Stimulated activated CD8-positive, alpha-beta memory T cell treated with anti-CD3 and anti-CD28 coated beads, Interleukin-4, amount 100 ng/mL, for 4 hours (primary cell): ENCODE measurements at regions not wholly inside any gene's neighbourhood (a gene's known extent, or its start where the extent isn't known, plus 50 kb on each side); places are given as distances from the start of the nearest gene placed in this dataset.
A peak's percentile ranks its signal among the peaks of the same experiment; 100 is the strongest.

Experiments used
- DNase-seq, 2 donors: peaks; one replicate each; pipeline ENCODE4 v3.0.0-alpha.2; 2020; ENCODE audit warnings: low read depth in 2 of 2, low spot score in 1 of 2

DNA sequence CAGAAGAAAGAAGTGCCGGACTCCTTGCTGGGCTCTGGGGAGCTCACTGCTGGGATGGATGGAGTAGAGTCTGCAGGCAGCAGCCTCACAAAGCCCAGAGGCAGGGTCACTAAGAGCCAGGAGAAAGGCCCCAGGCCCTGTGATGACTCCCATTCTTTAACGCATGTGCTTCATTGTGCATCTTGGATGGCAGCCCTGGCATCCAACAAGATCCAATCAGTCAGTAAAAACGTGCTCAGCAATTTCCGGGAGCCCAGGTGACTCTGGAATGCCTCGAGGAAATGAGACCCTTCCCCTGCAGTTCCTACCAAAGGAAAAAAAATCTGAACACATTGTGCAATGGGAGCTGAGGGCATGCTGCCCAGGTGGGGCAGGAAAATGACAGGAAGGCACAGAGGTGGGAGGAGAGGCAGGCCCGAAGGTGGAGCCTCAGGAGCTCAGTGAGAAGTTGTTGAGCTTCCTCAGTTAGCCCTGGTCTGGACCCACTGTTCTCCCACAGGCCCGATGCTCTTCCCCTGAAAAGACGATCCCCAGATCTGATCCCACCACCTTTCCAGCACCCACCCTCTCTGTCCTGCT is 60.7 kb upstream of the TMEM72 start:
- no peak for DNase-seq

DNA sequence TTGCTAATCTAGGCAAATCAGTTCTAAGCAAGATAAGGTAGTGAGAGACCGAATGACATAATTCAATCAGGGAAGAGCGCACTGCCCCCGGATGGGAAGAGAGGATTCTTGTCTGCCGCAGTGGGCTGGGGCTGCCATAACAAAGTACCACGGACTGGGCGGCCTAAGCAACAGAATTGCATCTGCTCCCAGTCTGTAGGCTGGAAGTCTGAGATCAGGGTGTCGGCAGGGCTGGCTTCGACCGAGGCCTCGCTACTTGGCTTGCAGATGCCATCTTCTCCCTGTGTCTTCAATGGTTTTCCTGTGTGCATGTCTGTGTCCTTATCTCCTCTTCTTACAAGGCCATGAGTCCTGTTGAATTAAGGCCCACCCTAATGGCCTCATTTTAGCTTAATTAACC is 59.7 kb upstream of the TMEM72 start:
- no peak for DNase-seq

DNA sequence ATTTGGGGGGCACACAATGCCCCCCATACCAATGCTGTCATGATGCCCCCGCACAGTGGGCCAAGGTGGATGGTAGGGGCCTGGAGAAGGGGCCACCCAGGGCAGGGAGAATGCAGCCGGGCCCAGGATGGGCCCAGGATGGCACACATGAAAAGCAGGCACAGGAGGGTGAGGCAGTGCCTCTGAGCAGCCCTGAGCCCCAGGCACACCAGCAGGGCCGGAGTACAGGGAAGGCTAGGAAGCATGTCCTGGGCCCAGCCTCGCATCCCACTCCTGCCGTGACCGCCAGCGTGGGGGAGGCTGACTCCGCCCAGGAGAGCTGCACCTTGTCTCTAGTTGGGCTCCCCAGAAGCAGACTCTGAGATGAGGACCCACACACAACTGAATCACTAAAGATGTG is 59.3 kb upstream of the TMEM72 start:
- no peak for DNase-seq

DNA sequence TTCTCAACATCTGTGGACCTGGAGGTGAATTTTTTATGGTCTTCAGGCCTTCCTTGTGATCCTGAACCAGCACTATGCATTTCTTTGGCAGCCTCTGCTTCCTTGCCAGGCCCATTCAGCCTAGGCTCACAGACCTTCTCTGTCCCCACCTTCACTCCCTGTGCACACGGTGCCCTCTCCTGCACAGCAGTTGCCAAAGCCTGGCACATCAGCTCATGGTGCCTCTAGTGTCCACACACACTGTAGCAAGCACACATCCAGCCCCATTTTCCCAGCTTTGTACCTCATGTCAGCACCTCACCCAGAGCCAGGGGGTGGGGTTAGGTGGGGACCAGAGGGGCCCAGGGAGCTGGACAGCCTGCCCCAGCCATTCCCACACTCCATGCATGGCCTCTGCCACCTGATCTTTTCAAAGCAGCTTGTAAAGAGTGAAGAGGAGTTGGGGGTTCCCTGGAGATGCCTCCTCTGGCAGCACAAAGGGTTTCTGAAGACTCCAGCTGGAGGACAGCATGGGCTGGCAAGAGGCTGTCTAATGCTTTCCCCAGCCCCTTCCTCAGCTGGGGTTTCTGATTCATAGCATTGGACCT is 57.9 kb upstream of the TMEM72 start:
- no peak for DNase-seq

DNA sequence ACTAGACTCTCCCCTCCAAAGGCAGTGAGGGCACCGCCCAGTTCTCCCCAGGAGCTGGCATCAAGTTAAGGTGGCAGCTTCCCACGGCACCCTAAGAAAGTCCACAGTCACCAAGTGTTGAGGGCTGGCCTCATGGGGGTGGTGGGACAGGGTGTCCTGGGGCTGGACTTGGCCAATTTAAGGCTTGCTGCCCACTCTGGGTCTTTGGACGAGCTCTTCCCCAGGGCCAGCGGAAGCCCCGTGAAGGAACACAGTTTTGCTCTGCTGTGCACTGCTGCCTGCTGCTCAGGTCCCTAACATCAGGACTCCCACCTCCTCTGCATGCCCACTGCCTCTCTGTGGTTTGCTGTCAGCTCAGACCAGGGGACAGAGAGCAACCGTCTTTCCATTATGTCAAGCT is 57.3 kb upstream of the TMEM72 start:
- DNase-seq, result no peak

DNA sequence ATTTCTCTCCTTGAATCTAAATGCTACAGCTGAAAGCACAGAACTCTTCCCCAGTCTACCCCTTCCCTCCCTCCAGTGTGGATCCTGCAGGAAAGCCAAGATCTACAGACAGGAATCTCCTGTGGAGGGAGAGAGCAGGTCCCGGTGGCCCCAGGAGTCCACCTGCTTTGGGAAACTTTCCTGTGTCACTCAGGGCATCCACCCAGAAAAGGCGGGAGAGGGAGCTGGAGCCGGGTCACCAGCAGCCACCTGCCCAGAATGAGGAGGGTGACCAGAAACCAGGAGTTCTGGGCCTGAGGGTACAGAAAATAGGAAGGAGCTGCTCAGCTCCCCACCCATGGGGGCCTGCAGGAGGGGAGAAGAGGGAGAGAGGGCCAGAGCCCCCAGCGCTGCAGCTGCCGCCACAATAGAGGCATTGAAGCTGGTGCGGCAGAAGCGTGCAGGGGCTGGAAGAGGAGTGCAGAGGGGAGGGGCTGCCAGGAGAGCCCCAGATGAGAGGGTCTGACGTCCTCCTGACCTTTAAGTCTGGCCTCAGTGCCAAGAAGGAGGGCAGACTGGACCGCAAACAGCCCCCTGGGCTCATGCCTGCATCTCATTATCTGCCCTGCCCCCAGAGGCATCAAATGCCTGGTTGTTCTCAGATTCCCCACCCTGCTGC is 56.3 kb upstream of the TMEM72 start:
- DNase-seq, result no peak

DNA sequence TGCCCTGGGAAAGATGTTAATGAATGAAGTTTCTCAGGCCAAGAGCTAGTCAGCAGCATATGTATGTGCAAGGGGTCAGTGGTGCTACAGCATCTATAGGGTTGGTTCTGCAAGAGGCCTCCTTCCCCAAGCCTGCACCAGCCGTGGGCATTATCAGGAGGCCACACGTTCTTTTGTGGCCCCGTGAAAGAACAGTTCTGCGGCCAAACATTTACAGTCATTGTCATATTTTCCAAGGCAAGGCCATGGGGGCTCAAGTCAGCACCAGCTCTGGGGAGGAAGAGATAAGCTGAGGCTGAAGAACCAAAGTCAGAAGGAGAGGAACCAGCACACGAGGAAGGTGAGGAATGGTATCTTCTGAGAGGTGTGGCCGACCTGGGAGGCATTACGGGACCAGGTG is 54.4 kb upstream of the TMEM72 start:
- DNase-seq, result no peak

DNA sequence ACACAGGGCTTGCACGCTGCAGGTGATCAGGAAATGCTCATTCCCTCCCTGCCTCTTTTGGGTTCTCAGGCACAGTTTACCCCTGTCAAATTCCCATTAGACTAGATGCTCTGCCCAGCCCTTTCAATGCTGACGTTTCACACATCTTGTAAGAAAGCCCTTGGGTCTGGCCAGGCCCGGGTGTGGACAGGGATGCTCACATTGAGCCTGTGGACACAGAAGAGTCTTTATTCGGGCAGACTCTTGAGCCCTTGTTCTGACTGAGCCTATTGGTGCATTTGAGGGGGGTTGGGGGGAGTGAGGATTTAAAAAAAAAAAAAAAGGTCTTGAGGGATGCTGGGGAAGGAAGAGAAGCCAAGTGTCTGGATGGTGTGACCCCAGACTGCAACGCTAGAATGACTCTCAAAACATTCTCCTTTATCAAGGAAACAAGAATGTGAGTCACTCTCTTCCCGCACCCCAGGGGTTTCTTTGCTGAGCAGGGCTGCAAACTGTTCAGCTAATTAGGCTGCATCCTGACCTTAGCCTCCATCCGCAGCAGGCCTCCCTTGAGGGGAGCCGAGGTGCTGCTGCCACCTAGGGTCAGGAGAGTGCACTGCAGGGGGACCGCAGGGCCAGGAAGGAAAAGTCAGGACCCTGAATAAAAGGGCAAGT is 53.6 kb upstream of the TMEM72 start:
- peak; percentile 8 to 28 for DNase-seq

DNA sequence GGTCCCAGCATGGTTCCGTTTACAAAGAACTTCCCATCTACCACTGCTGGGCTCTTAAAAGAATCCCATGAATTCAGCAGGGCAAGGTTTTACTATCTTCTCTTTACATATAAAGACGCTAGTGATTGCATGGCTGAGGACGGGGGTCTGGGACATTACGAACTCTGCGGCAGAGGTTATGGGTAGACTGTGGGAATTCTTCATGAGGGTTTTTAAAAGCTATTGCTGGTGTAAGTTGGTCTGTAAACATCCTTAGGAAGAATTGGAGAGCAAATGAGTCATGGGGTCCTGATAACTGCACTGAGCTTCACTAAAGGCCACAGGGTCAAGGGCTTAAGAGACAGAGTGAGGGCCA is 53.1 kb upstream of the TMEM72 start:
- no peak for DNase-seq

DNA sequence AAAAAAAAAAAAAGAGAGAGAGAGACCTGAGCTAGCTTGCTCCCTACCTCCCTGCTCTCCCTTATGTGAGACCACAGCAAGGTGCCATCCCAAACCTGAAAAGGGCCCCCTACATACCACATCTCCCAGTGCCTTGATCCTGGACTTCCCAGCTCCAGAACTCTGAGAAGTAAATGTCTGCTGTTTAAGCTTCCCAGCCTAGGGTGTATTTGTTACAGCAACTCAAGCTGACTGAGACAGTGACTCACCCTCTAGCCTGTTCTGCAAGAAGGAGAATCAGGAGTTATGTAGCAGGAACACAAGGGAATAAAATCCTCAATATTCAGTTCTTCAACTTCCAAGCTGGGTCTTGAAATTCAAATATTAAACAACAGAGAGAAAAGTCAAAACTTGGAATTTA is 52.1 kb upstream of the TMEM72 start:
- no peak for DNase-seq

DNA sequence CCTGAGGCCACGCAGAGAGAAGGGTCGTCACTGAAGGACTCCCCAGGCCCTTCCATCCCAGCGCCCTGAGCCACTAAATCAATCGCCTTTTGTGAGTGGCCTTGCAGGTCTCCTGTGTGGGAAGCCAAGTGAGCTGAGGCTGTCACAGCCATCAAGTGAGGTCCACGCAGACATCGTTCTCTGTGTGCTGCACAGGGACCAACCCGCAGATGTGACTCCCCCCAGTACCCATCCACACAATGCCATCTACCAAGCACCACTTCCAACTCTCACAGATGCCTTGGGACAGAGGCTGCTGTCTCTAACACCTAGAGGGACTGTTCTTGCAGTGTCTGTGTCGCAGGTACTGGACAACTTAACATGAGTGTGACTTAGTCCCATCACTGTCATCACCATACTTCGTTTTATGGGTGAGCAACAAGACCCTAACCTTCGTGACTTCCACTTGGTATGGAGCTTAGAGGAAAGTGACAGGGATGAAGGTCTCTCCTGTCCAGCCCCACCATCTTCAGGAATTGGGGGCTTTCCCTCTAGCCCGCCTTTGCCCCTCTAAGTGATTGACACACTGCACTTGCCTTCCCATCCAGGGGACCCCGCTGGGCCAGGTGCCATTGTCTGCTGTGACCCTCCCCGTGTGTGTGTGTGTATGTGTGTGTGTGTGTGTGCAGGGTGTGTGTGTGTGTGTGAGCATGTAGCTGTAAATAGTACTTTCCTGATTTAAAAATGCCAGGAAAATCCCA is 51.4 kb upstream of the TMEM72 start:
- no peak for DNase-seq

DNA sequence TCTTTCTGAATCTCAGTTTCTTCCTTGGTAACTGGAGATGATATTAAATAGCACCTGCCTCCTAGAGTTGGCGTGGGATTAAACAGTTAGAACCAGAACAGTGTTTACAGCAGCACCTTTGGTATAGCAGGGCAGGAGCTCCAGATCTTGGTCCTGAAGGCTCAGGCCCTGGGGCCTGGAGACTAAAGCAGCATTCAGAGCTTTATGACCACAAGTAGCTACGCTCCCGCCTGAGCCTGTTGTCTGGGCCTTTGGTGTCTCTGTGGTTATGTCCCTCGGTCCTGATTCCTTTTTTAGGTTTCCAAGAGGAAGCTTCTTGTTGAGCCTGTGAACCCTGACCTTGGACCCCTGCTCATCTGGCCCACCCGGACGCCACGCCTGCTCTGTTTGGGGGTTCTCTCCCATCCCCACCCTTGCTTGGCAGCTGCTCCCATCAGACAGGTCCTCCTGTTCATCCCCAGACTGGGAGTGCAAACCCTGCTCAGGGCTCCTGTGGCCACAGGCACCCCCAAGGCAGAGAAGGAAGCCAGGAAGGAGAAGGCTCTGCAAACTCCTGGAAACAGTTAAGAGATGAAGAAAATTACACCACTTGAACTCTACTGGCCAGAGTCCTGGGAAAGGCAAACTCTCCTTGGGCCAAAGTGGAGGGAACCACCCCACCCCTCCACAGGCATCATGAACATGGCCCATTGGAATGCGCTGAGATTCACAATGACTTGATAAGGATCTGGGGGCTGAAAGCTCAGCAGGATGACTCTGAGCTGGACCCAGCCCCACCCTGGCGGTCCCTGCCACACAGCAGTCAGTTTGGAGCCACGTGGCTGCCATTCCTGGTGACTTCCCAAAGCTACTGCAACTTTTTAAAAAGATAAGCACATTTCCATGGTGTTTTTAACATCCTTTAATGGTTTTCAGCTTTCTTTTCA is 50.1 kb upstream of the TMEM72 start:
- no peak for DNase-seq
